Lung (tissue), 11 donors: ENCODE measurements at regions not wholly inside any gene's neighbourhood (a gene's known extent, or its start where the extent isn't known, plus 50 kb on each side); places are given as distances from the start of the nearest gene placed in this dataset.

Experiments used
- ATAC-seq: fragments of 200-7000 bp; cut with Tn5 transposase; one replicate; pipeline ENCODE4 v1.9.1; 2020; ENCODE audit warnings: moderate number of reproducible peaks; ENCODE audit not compliant: insufficient read depth, low FRiP score
- DNase-seq, 3 donors: peaks; one replicate each; pipeline ENCODE4 v3.0.0-alpha.2; 2013 to 2017
- H3K27ac ChIP-seq, 2 donors: one replicate each; pipeline ENCODE4 v1.5.1; 2013; ENCODE audit warnings: mild to moderate bottlenecking in 2 of 2, moderate library complexity in 2 of 2, control low read depth in 1 of 2, inconsistent platforms in 1 of 2, low read depth in 1 of 2, low read length in 1 of 2
- H3K27me3 ChIP-seq, 3 donors: one replicate each; pipeline ENCODE4 v1.5.1; 2013; ENCODE audit warnings: low read length in 2 of 3; ENCODE audit not compliant: control insufficient read depth in 3 of 3, insufficient read depth in 3 of 3
- H3K36me3 ChIP-seq, 4 donors: one replicate each; pipeline ENCODE4 v1.5.1; 2013; ENCODE audit warnings: low read length in 4 of 4, mild to moderate bottlenecking in 1 of 4, moderate library complexity in 1 of 4; ENCODE audit not compliant: control insufficient read depth in 4 of 4, insufficient read depth in 4 of 4
- H3K4me1 ChIP-seq, 5 donors: one replicate each; pipeline ENCODE4 v1.5.1; 2013; ENCODE audit warnings: low read length in 5 of 5, mild to moderate bottlenecking in 2 of 5, moderate library complexity in 1 of 5; ENCODE audit not compliant: control insufficient read depth in 5 of 5, insufficient read depth in 5 of 5
- H3K4me3 ChIP-seq: one replicate; pipeline ENCODE4 v1.5.1; 2013; ENCODE audit warnings: mild to moderate bottlenecking, control low read depth, moderate library complexity
- H3K9ac ChIP-seq, 2 donors: one replicate each; pipeline ENCODE4 v1.5.1; 2013; ENCODE audit warnings: low read length in 2 of 2, control low read depth in 1 of 2; ENCODE audit not compliant: insufficient read depth in 1 of 2
- H3K9me3 ChIP-seq, 4 donors: one replicate each; pipeline ENCODE4 v1.5.1; 2013; ENCODE audit warnings: low read length in 3 of 4, mild to moderate bottlenecking in 1 of 4, moderate library complexity in 1 of 4; ENCODE audit not compliant: control insufficient read depth in 4 of 4, insufficient read depth in 3 of 4
- CTCF ChIP-seq: IDR thresholded peaks from 2 replicates; pipeline ENCODE4 v1.5.1; 2012; ENCODE audit warnings: mild to moderate bottlenecking; ENCODE audit errors: control extremely low read depth, extremely low read depth
- WGBS, 2 donors: extraction: QIAGEN DNeasy Blood & Tissue Kit; methylation state at CpG; one replicate each; pipeline ENCODE4 v1.1.7; 2013; 5-methylcytosine and 5-hydroxymethylcytosine counted together
- donor health status: control.
- donor health status: control.
- donor health status: Bipolar disorder and iron deficiency.
- donor health status: healthy.
- donor health status: DM: yes; HTN: yes; CAD: no.

- 45 to 49% methylated on average over 8 of the region's 8 CpGs for WGBS, 2 donors
- DNase-seq, result no peak
- H3K4me3 ChIP-seq, result no peak overlapping the region
- no peak for TF ChIP-seq CTCF
- no peaks in the 10 kb centered on the region for H3K36me3 ChIP-seq
- H3K27ac ChIP-seq, result no peak overlapping the region
- ATAC-seq, result no peak
- H3K27me3 ChIP-seq, result peaks cover 0 to 2% (median 0%) of the 10 kb centered on the region in 3 donors
- no peak overlapping the region for H3K9ac ChIP-seq
- H3K4me1 ChIP-seq, result no peaks in the 10 kb centered on the region
- H3K9me3 ChIP-seq, result no peaks in the 10 kb centered on the region
These were observed 151.6 kb downstream of the C1orf94 start for GRCh38 chr1:34328281-34328799.

- TF ChIP-seq CTCF, result no peak
- Histone ChIP-seq H3K4me3 (no peak overlapping the region), H3K9ac (no peak overlapping the region), H3K9me3 (no peaks in the 10 kb centered on the region), H3K4me1 (no peaks in the 10 kb centered on the region), H3K36me3 (no peaks in the 10 kb centered on the region), H3K27ac (no peak overlapping the region), H3K27me3 (peaks cover 0 to 2% (median 2%) of the 10 kb centered on the region in 3 donors)
- ATAC-seq, result no peak
- 74 to 79% methylated on average over 3 of the region's 3 CpGs for WGBS, 2 donors
- no peak for DNase-seq
These were observed 153.4 kb downstream of the C1orf94 start for GRCh38 chr1:34330061-34330460.

GRCh38 chr1:34331020-34331926, 154.6 kb downstream of the C1orf94 start:
- TF ChIP-seq CTCF, result no peak
- Histone ChIP-seq H3K36me3 (no peaks in the 10 kb centered on the region), H3K9ac (no peak overlapping the region), H3K4me3 (no peak overlapping the region), H3K27ac (no peak overlapping the region), H3K27me3 (peaks cover 0 to 2% (median 2%) of the 10 kb centered on the region in 3 donors), H3K9me3 (no peaks in the 10 kb centered on the region), H3K4me1 (no peaks in the 10 kb centered on the region)
- DNase-seq (no peak), ATAC-seq (no peak)
- WGBS, 2 donors, result 91% methylated on average over 9 of the region's 9 CpGs
